HL-60/S4 (cell line): ENCODE measurements at regions not wholly inside any gene's neighbourhood (a gene's known extent, or its start where the extent isn't known, plus 50 kb on each side); places are given as distances from the start of the nearest gene placed in this dataset.

Experiments used
- in situ Hi-C: fragments of 300-500 bp; cut with MboI; formaldehyde crosslinking; loops from 2 replicates; pipeline ENCODE4 v1.14.3; 2022; ENCODE audit warnings: low sequenced_read_pairs

- in situ Hi-C loops, result no loop called here
Observed at GRCh38 chr4:181998398-181999295, 244.6 kb upstream of the TENM3 start.

DNA sequence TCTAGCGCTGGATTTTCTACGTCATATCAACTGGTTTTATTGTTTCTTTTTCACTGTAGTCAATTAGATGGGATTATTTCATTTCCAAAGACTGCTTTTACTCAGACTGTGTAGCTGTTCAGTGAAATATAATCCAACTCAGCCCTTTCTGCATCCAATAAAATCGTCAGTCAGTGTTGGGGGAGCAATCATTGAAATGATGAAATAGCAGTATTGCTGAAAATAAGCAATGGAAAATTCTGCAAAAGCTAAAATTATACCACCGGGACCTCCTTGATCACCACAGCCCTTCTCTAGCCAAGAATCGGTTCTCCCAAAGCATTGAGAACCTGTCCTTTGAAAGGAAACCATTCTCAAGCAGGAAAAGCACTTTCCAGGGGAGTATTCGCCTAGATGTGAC, 243.1 kb upstream of the TENM3 start:
- in situ Hi-C loops, result no loop called here

- in situ Hi-C loops, result no loop called here
Observed at GRCh38 chr4:182010876-182011275, 232.3 kb upstream of the TENM3 start.

DNA sequence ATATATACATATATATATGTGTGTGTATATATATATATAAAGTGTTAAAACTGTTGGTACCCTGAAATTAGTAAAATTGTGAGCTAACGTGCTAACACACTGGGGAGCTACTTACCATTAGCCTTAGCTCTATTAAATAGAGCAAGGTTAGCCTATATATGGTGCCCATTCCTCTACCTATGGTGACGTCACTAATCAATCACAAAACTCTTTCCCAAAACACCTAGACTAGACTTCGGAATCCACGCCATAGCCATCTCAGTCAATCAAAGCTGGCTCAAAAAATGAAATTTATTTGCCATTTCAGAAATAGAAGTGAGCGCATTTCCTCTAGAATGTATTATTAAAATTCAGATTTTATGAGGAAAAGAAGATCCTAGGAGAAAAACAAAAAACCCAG, 229.0 kb upstream of the TENM3 start:
- in situ Hi-C loops, result no loop called here

GRCh38 chr4:182015014-182015413, 228.2 kb upstream of the TENM3 start:
- in situ Hi-C loops, result no loop called here

- in situ Hi-C loops, result no loop called here
Observed at GRCh38 chr4:182015893-182016292, 227.3 kb upstream of the TENM3 start.

GRCh38 chr4:182017038-182017437, 226.2 kb upstream of the TENM3 start:
- in situ Hi-C loops, result no loop called here

DNA sequence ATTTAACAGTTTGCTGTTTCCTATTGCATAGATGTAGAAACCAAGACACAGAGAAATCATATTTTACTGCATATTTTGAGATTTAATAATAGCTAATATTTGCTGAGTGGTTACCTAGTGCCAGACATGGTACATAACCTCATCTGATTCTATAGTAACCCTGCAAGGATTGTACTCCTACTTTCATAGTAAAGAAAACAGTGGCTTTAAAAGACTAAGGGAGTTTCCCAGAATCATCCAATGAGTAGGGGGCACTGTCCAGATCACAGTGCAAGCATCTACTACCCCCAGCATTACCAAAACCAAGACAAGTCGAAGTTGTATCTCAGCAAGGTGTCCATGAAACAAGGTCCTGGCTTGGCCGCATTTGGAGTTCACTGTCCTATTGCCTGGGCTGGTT, 224.5 kb upstream of the TENM3 start:
- in situ Hi-C loops, result no loop called here

DNA sequence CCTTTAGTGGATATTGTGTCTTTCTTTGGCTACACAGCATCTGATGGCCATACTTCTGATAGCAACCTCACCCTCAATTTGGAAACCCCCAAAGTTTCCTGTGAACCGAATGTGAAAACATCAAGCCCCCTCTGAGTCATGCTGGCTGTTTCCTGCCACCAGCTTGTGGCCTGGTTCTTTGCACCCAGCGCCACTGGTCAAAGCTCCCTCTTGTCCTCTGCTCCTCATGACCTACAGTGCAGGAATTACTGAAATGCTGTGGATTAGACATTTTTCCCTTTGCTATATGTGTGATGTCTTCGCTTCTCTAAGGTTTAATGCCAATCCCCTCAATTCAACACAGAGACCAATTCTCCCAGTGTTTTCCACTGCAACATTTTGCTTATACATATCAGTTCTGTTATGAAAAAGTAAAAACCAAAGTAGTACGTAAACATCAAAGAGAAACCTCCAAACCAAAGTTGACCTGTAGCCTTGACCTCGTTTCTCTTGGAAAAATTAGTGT, 224.0 kb upstream of the TENM3 start:
- in situ Hi-C loops, result no loop called here

- in situ Hi-C loops, result no loop called here
Observed at GRCh38 chr4:182022909-182023308, 220.3 kb upstream of the TENM3 start.

DNA sequence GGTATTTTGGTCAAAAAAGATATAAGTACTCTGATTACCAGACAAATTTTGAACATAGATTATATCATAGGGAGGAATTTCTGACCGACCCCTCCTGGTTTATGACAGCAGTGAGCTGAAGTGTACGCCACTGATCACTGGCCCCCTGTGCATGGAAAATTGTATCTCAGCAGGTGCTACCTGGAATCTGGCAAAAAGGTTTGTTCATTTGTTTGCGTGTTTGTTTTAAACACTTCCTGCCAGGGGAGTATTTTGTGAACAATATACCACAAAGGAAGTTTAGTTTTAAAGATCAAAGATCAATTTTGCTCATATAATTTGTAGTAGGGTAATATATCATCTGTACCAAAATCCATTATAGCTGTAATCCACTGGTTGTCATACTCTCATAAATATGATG, 219.7 kb upstream of the TENM3 start:
- in situ Hi-C loops, result no loop called here

DNA sequence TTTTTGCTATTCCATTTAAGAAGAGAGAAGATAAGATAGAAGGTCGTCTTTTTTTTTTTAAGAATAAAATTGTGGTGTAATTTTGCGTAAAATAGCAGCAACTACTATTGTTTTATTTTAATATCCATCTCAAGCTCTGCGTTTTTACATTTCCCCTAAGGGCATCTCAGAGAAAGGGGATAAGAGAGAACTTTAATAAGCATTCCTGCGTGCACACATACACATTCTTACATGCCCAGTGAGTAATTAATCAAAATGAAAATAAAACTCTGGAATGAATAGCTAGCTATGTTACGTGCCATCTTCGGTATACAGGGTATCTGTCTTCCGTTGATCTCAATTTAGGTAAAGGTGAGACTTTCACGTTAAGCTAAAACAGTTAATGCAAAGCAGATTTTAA, 200.3 kb upstream of the TENM3 start:
- in situ Hi-C loops, result no loop called here

DNA sequence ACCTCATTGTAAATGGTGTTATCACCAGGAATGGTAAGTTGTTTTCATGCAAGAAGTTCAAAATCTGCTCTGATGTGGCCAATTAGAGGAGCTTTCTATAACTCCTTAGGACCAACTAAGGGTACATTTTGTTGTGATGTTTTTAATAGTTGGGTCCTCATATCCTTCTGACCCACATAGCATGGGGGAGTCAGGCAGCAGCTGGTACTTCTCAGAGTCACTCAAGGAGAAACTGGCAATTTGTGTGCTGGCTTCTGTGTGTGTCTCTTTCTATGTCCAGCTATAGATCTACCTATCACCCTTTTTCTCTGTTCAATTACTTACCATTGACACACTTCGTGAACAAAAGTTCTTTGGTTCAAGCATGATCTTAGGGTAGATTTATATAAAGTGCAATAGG, 194.3 kb upstream of the TENM3 start:
- in situ Hi-C loops, result no loop called here

- in situ Hi-C loops, result no loop called here
Observed at GRCh38 chr4:182056866-182057265, 186.3 kb upstream of the TENM3 start.

GRCh38 chr4:182062458-182062857, 180.7 kb upstream of the TENM3 start:
- in situ Hi-C loops, result no loop called here

- in situ Hi-C loops, result no loop called here
Observed at GRCh38 chr4:182062936-182063335, 180.3 kb upstream of the TENM3 start.

- in situ Hi-C loops, result no loop called here
Observed at GRCh38 chr4:182063651-182064050, 179.6 kb upstream of the TENM3 start.

DNA sequence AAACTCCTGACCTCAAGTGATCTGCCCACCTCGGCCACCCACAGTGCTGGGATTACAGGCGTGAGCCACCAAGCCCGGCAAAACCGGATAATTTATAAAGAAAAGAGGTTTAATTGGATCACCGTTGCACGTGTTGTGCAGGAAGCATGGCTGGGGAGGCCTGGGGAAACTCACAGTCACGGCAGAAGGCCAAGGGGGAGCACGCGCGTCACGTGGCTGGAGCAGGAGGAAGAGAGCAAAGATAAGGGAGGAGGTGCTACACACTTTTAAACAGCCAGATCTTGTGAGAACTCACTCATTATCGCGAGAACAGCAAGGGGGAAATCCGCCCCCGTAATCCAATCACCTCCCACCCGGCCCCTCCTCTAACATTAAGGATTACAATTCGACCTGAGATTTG, 177.9 kb upstream of the TENM3 start:
- in situ Hi-C loops, result no loop called here

DNA sequence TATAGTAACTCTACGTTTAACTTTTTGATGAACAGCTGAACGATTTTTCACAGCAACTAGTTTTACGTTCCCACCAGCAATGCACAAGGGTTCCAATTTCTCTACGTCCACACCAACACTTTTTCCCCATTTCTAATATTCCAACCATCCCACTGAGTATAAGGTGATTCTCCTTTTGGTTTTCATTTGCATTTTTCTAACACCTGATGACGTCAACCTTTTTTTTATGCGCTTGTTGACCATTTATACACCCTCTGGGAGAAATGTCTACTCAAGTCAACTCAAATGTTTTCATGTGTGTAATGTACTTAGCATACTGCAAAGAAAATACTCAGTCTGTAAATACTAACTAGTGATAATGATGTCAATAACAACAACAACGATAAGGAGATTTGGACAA, 177.2 kb upstream of the TENM3 start:
- in situ Hi-C loops, result no loop called here

- in situ Hi-C loops, result no loop called here
Observed at GRCh38 chr4:182067828-182068227, 175.4 kb upstream of the TENM3 start.

- in situ Hi-C loops, result no loop called here
Observed at GRCh38 chr4:182068920-182069319, 174.3 kb upstream of the TENM3 start.

- in situ Hi-C loops, result no loop called here
Observed at GRCh38 chr4:182073278-182073677, 169.9 kb upstream of the TENM3 start.

DNA sequence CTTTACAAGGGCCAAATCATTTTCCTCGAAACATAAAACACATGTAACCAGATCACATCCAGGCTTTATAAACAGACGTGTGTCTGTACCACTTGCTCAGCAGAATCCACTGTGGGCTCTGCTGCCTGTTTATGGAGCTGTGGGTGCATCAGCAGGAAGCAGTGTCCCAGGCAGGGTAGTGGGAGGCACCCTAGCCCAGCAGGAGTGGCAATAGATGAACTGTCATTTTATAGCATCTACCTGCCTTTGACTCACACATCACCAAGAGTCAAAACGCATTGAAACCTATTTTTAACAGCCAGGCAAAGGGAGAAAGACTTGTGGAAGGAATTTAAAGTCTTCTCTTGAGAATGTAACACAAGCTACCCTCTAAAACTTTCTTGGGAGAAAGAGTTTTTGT, 169.1 kb upstream of the TENM3 start:
- in situ Hi-C loops, result no loop called here
